ENCODE measurements at regions not wholly inside any gene's neighbourhood (a gene's known extent, or its start where the extent isn't known, plus 50 kb on each side); places are given as distances from the start of the nearest gene placed in this dataset.

- Histone ChIP-seq H3K27me3 (no peaks in the 10 kb centered on the region), H3K27ac (no peak overlapping the region), H3K4me1 (ENCODE audit: insufficient read depth) (no peaks in the 10 kb centered on the region), H3K9me3 (no peaks in the 10 kb centered on the region), H3K4me3 (no peak overlapping the region), H3K36me3 (no peaks in the 10 kb centered on the region)
- no peak for DNase-seq
- intact Hi-C loops (cut with DNase I): no loop called here
- 69 to 71% (median 71%) methylated on average over 6 of the region's 6 CpGs for WGBS, 3 donors
- TF ChIP-seq CTCF (IDR thresholded peaks at IDR 0.05): no peak
- no peak for TF ChIP-seq POLR2A (IDR thresholded peaks at IDR 0.05)
- no peak for TF ChIP-seq EP300 (IDR thresholded peaks at IDR 0.05)
These were observed 80.5 kb upstream of the SLC24A5 start for GRCh38 chr15:48040166-48040817.

- 93 to 97% (median 96%) methylated on average over 2 of the region's 2 CpGs for WGBS, 3 donors
These were observed 79.3 kb upstream of the SLC24A5 start for GRCh38 chr15:48041454-48041853.

GRCh38 chr15:48046813-48047438, 73.9 kb upstream of the SLC24A5 start:
- Histone ChIP-seq H3K27ac (no peak overlapping the region), H3K4me3 (no peak overlapping the region), H3K4me1 (ENCODE audit: insufficient read depth) (peaks cover 3% of the 10 kb centered on the region), H3K9me3 (no peaks in the 10 kb centered on the region), H3K27me3 (no peaks in the 10 kb centered on the region), H3K36me3 (no peaks in the 10 kb centered on the region)
- no peak for DNase-seq
- WGBS, 3 donors: 67 to 75% (median 74%) methylated on average over 5 of the region's 5 CpGs
- intact Hi-C loops (cut with DNase I): no loop called here
- TF ChIP-seq POLR2A (IDR thresholded peaks at IDR 0.05) (no peak), EP300 (IDR thresholded peaks at IDR 0.05) (no peak), CTCF (IDR thresholded peaks at IDR 0.05) (no peak)

More at GRCh38 chr15:48041454-48041853, 79.3 kb upstream of the SLC24A5 start:
- intact Hi-C loops (cut with DNase I): no loop called here
- H3K27ac ChIP-seq: no peak overlapping the region
- H3K4me1 ChIP-seq (ENCODE audit: insufficient read depth): no peaks in the 10 kb centered on the region
- H3K9me3 ChIP-seq: no peaks in the 10 kb centered on the region
- TF ChIP-seq POLR2A (IDR thresholded peaks at IDR 0.05) (no peak), CTCF (IDR thresholded peaks at IDR 0.05) (no peak), EP300 (IDR thresholded peaks at IDR 0.05) (no peak)
- no peaks in the 10 kb centered on the region for H3K27me3 ChIP-seq
- H3K36me3 ChIP-seq: no peaks in the 10 kb centered on the region
- DNase-seq: no peak
- no peak overlapping the region for H3K4me3 ChIP-seq

GRCh38 chr15:48049736-48050135, 71.1 kb upstream of the SLC24A5 start:
- Histone ChIP-seq H3K27me3 (no peaks in the 10 kb centered on the region), H3K9me3 (no peaks in the 10 kb centered on the region), H3K4me1 (ENCODE audit: insufficient read depth) (peaks cover 3% of the 10 kb centered on the region), H3K36me3 (no peaks in the 10 kb centered on the region), H3K4me3 (no peak overlapping the region), H3K27ac (no peak overlapping the region)
- DNase-seq: no peak
- TF ChIP-seq EP300 (IDR thresholded peaks at IDR 0.05) (no peak), POLR2A (IDR thresholded peaks at IDR 0.05) (no peak), CTCF (IDR thresholded peaks at IDR 0.05) (no peak)
- intact Hi-C loops (cut with DNase I): no loop called here

Measured in ovary (tissue), 7 donors.